Upper lobe of left lung (tissue), 4 donors: ENCODE measurements at regions not wholly inside any gene's neighbourhood (a gene's known extent, or its start where the extent isn't known, plus 50 kb on each side); places are given as distances from the start of the nearest gene placed in this dataset.

Experiments
- EP300 ChIP-seq, 4 donors: sonication (generic); formaldehyde crosslinking; IDR thresholded peaks; one replicate each; pipeline ENCODE4 v1.5.1; 2017; ENCODE audit warnings: antibody characterized with exemption in 4 of 4, control low read depth in 2 of 4
- POLR2A ChIP-seq, 4 donors: fragments of 450-650 bp; IDR thresholded peaks; one replicate each; pipeline ENCODE4 v1.5.1; 2016 to 2017; ENCODE audit warnings: antibody characterized with exemption in 4 of 4, mild to moderate bottlenecking in 2 of 4
- POLR2AphosphoS5 ChIP-seq, 2 donors: sonication (generic); formaldehyde crosslinking; IDR thresholded peaks; one replicate each; pipeline ENCODE4 v1.5.1; 2017; ENCODE audit warnings: antibody characterized with exemption in 2 of 2
- TF ChIP-seq, protein P1 (sequence below), 6 experiments: fragments of 450-650 bp in 4 of 6; fragments of 200-600 bp in 2 of 6; sonication (generic) in 2 of 6; IDR thresholded peaks; one replicate each; pipeline ENCODE4 v1.5.1; 2016 to 2019; ENCODE audit warnings: antibody characterized with exemption in 6 of 6

DNA sequence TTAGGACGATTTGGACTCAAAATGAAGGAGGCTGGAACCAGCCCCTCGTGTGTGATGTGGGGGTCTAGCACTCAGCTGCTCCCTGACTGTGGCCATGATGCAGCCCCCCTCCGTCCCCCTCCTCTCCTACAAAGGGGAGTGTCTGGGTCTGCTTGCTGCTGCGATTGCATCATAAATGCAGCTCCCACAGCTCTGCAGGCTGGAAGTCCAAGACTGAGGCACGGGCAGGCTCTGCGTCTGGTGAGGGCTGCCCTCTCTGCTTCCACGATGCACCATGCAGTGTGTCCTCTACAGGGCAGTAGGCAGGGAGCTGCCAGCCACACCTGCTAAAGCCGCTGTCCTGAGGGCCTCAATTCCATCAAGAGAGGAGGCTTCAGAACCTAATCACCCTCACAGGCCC is 432.1 kb downstream of the BRD1 start:
- TF ChIP-seq, protein P1, sequence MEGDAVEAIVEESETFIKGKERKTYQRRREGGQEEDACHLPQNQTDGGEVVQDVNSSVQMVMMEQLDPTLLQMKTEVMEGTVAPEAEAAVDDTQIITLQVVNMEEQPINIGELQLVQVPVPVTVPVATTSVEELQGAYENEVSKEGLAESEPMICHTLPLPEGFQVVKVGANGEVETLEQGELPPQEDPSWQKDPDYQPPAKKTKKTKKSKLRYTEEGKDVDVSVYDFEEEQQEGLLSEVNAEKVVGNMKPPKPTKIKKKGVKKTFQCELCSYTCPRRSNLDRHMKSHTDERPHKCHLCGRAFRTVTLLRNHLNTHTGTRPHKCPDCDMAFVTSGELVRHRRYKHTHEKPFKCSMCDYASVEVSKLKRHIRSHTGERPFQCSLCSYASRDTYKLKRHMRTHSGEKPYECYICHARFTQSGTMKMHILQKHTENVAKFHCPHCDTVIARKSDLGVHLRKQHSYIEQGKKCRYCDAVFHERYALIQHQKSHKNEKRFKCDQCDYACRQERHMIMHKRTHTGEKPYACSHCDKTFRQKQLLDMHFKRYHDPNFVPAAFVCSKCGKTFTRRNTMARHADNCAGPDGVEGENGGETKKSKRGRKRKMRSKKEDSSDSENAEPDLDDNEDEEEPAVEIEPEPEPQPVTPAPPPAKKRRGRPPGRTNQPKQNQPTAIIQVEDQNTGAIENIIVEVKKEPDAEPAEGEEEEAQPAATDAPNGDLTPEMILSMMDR (IDR thresholded peaks at IDR 0.05), result no peak
- no peak for TF ChIP-seq EP300 (IDR thresholded peaks at IDR 0.05)
- TF ChIP-seq POLR2AphosphoS5 (IDR thresholded peaks at IDR 0.05), result no peak
- TF ChIP-seq POLR2A (IDR thresholded peaks at IDR 0.05), result no peak
